ENCODE measurements at regions not wholly inside any gene's neighbourhood (a gene's known extent, or its start where the extent isn't known, plus 50 kb on each side); places are given as distances from the start of the nearest gene placed in this dataset.
"Not testable (repeated sequence)": the region's sequence is repeated elsewhere in the genome, so short reads cannot be mapped to it uniquely, and the experiment has no call there.

DNA sequence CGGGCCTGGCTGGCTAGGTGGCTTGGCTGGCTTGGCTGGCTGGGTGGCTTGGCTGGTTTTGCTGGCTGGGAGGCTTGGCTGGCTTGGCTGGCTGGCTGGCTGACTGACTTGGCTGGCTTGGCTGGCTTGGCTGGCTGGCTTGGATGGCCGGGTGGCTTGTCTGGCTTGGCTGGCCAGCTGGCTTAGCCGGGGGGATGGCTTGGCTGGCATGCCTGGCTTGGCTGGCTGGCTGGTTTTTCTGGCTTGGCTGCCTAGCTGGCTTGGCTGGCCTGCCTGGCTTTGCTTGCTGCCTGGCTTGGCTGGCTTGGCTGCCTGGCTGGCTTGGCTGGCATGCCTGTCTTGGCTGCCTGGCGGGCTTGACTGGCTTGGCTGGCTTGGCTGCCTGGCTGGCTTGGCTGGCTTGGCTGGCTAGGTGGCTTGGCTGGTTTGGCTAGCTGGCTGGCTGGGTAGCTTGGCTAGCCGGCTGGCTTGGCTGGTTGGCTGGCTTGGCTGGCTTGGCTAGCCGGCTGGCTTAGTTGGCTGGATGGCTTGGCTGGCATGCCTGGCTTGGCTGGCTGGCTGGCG, 2829.6 kb downstream of the RPIA start:
- not testable (repeated sequence) for DNase-seq (ENCODE audit: low read depth); H3K27me3 ChIP-seq (ENCODE audit: control insufficient read depth, insufficient read depth, low read length); FAIRE-seq; H3K36me3 ChIP-seq (ENCODE audit: control insufficient read depth, insufficient read depth, low read length); H3K4me3 ChIP-seq (ENCODE audit: low read depth, low read length)

GRCh38 chr2:91521944-91522343, 2830.5 kb downstream of the RPIA start:
- FAIRE-seq; H3K36me3 ChIP-seq (ENCODE audit: control insufficient read depth, insufficient read depth, low read length); DNase-seq (ENCODE audit: low read depth); H3K4me3 ChIP-seq (ENCODE audit: low read depth, low read length); H3K27me3 ChIP-seq (ENCODE audit: control insufficient read depth, insufficient read depth, low read length): not testable (repeated sequence)

GRCh38 chr2:91522877-91523276, 2831.4 kb downstream of the RPIA start:
- H3K27me3 ChIP-seq (ENCODE audit: control insufficient read depth, insufficient read depth, low read length); H3K4me3 ChIP-seq (ENCODE audit: low read depth, low read length); DNase-seq (ENCODE audit: low read depth); H3K36me3 ChIP-seq (ENCODE audit: control insufficient read depth, insufficient read depth, low read length); FAIRE-seq: not testable (repeated sequence)

- not testable (repeated sequence) for H3K4me3 ChIP-seq (ENCODE audit: low read depth, low read length); H3K27me3 ChIP-seq (ENCODE audit: control insufficient read depth, insufficient read depth, low read length); H3K36me3 ChIP-seq (ENCODE audit: control insufficient read depth, insufficient read depth, low read length); FAIRE-seq; DNase-seq (ENCODE audit: low read depth)
Observed at GRCh38 chr2:91523751-91524150, 2832.3 kb downstream of the RPIA start.

DNA sequence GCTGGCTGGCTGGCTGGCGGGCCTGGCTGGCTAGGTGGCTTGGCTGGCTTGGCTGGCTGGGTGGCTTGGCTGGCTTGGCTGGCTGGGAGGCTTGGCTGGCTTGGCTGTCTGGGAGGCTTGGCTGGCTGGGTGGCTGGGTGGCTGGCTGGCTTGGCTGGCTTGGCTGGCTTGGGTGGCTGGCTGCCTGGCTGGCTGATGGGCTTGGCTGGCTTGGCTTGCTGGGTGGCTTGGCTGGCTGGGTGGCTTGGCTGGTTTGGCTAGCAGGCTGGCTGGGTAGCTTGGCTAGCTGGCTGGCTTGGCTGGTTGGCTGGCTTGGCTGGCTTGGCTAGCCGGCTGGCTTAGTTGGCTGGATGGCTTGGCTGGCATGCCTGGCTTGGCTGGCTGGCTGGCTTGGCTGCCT, 2834.1 kb downstream of the RPIA start:
- FAIRE-seq; H3K27me3 ChIP-seq (ENCODE audit: control insufficient read depth, insufficient read depth, low read length); H3K4me3 ChIP-seq (ENCODE audit: low read depth, low read length); DNase-seq (ENCODE audit: low read depth); H3K36me3 ChIP-seq (ENCODE audit: control insufficient read depth, insufficient read depth, low read length): not testable (repeated sequence)

DNA sequence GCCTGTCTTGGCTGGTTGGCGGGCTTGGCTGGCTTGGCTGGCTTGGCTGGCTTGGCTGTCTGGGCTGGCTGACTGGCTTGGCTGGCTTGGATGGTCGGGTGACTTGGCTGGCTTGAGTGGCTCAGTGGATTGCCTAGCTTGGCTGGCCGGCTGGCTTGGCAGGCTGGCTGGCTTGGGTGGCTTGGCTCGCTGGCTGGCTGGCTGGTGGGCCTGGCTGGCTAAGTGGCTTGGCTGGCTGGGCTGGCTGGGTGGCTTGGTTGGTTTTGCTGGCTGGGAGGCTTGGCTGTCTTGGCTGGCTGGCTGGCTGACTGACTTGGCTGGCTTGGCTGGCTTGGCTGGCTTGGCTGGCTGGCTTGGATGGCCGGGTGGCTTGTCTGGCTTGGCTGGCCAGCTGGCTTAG, 2834.6 kb downstream of the RPIA start:
- not testable (repeated sequence) for DNase-seq (ENCODE audit: low read depth); H3K27me3 ChIP-seq (ENCODE audit: control insufficient read depth, insufficient read depth, low read length); H3K36me3 ChIP-seq (ENCODE audit: control insufficient read depth, insufficient read depth, low read length); FAIRE-seq; H3K4me3 ChIP-seq (ENCODE audit: low read depth, low read length)

DNA sequence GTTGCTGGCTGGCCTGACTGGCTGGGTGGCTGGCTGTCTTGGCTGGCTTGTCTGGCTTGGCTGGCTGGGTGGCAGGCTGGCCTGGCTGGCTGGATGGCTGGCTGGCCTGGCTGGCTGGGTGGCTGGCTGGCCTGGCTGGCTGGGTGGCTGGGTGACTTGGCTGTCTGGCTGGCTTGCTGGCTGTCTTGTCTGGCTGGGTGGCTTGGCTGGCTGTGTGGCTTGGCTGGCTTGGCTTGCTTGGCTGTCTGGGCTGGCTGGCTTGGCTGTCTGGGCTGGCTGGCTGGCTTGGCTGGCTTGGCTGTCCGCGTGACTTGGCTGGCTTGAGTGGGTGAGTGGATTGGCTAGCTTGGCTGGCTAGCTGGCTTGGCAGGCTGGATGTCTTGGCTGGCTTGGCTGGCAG, 2835.6 kb downstream of the RPIA start:
- H3K27me3 ChIP-seq (ENCODE audit: control insufficient read depth, insufficient read depth, low read length); FAIRE-seq; H3K4me3 ChIP-seq (ENCODE audit: low read depth, low read length); DNase-seq (ENCODE audit: low read depth); H3K36me3 ChIP-seq (ENCODE audit: control insufficient read depth, insufficient read depth, low read length): not testable (repeated sequence)

DNA sequence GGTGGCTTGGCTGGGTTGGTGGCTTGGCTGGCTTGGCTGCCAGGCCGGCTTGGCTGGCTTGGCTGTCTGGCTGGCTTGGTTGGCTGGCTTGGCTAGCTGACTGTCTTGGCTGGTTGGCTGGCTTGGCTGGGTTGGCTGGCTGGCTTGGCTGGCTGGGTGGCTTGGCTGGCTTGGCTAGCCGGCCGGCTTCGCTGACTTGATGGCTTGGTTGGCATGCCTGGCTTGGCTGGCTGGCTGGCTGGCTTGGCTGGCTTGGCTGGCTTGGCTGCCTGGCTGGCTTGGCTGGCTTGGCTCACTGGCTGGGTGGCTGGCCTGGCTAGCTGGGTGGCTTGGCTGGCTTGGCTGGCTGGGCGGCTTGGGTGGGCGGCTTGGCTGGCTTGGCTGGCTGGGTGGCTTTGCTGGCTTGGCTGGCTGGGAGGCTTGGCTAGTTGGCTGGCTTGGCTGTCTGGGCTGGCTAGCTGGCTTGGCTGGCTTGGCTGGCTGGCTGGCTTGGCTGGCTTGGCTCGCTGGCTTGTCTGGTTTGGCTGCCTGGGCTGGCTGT, 2836.1 kb downstream of the RPIA start:
- H3K4me3 ChIP-seq (ENCODE audit: low read depth, low read length); FAIRE-seq; H3K36me3 ChIP-seq (ENCODE audit: control insufficient read depth, insufficient read depth, low read length); H3K27me3 ChIP-seq (ENCODE audit: control insufficient read depth, insufficient read depth, low read length); DNase-seq (ENCODE audit: low read depth): not testable (repeated sequence)

DNA sequence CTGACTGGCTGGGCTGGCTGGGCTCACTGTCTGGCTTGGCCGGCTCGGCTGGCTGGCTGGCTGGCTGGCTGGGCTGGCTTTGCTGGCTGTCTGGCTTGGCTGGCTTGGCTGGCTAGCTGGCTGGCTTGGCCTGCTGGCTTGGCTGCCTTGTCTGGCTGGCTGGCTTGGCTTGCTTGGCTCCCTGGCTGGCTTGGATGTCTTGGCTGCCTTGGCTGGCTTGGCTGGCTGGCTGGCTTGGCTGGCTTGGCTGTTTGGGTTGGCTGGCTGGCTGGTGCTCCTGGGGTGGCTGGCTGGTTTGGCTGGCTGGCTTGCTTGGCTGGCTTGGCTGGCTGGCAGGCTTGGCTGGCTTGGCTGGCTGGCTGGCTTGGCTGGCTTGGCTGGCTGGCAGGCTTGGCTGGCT, 2836.9 kb downstream of the RPIA start:
- not testable (repeated sequence) for DNase-seq (ENCODE audit: low read depth); H3K36me3 ChIP-seq (ENCODE audit: control insufficient read depth, insufficient read depth, low read length); H3K4me3 ChIP-seq (ENCODE audit: low read depth, low read length); H3K27me3 ChIP-seq (ENCODE audit: control insufficient read depth, insufficient read depth, low read length); FAIRE-seq

DNA sequence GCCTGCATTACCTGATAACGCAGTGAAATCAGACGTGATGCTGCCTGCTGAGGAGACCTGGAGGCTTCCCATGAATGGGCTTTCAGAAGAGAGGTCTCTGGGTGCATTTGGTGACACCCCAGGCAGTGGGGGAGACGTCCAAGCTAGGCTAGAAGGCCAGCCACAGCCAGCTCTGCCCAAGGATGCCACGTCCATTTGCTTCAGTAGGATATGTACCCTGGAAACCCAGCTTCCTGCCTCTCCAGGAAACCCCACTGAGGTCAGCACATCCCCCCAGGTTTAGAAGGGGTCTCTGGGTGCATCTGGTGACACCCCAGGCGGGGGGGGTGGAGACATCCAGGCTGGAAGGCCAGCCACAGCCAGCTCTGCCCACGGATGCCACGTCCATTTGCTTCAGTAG, 2844.6 kb downstream of the RPIA start:
- H3K36me3 ChIP-seq (ENCODE audit: control insufficient read depth, insufficient read depth, low read length); DNase-seq (ENCODE audit: low read depth); FAIRE-seq; H3K4me3 ChIP-seq (ENCODE audit: low read depth, low read length); H3K27me3 ChIP-seq (ENCODE audit: control insufficient read depth, insufficient read depth, low read length): not testable (repeated sequence)

GRCh38 chr2:91536549-91537263, 2845.2 kb downstream of the RPIA start:
- not testable (repeated sequence) for H3K4me3 ChIP-seq (ENCODE audit: low read depth, low read length); H3K27me3 ChIP-seq (ENCODE audit: control insufficient read depth, insufficient read depth, low read length); H3K36me3 ChIP-seq (ENCODE audit: control insufficient read depth, insufficient read depth, low read length); FAIRE-seq; DNase-seq (ENCODE audit: low read depth)

- H3K27me3 ChIP-seq (ENCODE audit: control insufficient read depth, insufficient read depth, low read length); H3K4me3 ChIP-seq (ENCODE audit: low read depth, low read length); FAIRE-seq; H3K36me3 ChIP-seq (ENCODE audit: control insufficient read depth, insufficient read depth, low read length); DNase-seq (ENCODE audit: low read depth): not testable (repeated sequence)
Observed at GRCh38 chr2:91549316-91549715, 2857.8 kb downstream of the RPIA start.

DNA sequence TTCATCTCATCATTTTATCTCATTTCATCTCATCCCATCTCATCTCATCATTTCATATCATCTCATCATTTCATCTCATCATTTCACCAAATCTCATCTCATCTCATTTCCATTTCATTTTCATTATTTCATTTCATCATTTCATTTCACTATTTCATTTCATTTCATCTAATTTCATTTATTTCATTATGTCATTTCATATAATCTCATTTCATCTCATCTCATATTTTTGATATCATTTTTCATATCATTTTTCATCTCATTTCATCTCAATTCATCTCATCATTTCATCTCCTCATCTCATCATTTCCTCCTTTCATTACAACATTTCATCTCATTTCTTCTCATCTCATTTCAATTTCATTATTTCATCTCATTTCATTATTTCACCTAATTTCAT, 2866.8 kb downstream of the RPIA start:
- not testable (repeated sequence) for H3K36me3 ChIP-seq (ENCODE audit: control insufficient read depth, insufficient read depth, low read length); FAIRE-seq; H3K4me3 ChIP-seq (ENCODE audit: low read depth, low read length); H3K27me3 ChIP-seq (ENCODE audit: control insufficient read depth, insufficient read depth, low read length); DNase-seq (ENCODE audit: low read depth)

DNA sequence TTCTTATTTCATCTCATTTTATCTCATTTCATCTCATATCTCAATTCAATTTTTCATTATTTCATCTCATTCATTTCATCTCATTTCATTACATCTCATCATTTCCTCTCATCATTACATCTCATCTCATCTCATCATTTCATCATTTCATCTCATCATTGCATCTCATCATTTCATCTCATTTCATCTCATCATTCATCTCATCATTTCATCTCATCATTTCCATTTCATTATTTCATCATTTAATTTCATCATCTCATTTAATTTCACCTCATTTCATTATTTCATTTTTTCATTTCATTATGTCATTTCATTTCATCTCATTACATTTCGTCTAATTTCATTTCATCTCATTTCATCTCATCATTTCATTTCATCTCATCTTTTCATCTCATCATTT, 2867.8 kb downstream of the RPIA start:
- not testable (repeated sequence) for H3K4me3 ChIP-seq (ENCODE audit: low read depth, low read length); H3K36me3 ChIP-seq (ENCODE audit: control insufficient read depth, insufficient read depth, low read length); DNase-seq (ENCODE audit: low read depth); H3K27me3 ChIP-seq (ENCODE audit: control insufficient read depth, insufficient read depth, low read length); FAIRE-seq

All from bronchial epithelial cell (primary cell).